Ascending aorta (tissue), 2 donors: ENCODE measurements at regions not wholly inside any gene's neighbourhood (a gene's known extent, or its start where the extent isn't known, plus 50 kb on each side); places are given as distances from the start of the nearest gene placed in this dataset.

Source experiments
- DNase-seq, 2 donors: peaks; one replicate each; pipeline ENCODE4 v3.0.0-alpha.2; 2019; ENCODE audit warnings: low spot score in 2 of 2
- H3K27ac ChIP-seq, 2 donors: fragments of 200-600 bp; sonication (generic); one replicate each; pipeline ENCODE4 v1.5.1; 2016 to 2017; ENCODE audit warnings: mild to moderate bottlenecking in 1 of 2
- H3K27me3 ChIP-seq: fragments of 200-600 bp; sonication (generic); one replicate; pipeline ENCODE4 v1.5.1; 2017
- H3K36me3 ChIP-seq, 2 donors: fragments of 200-600 bp; sonication (generic); one replicate each; pipeline ENCODE4 v1.5.1; 2016
- H3K4me1 ChIP-seq, 2 donors: fragments of 200-600 bp; sonication (generic); one replicate each; pipeline ENCODE4 v1.5.1; 2016 to 2017; ENCODE audit warnings: mild to moderate bottlenecking in 1 of 2
- H3K4me3 ChIP-seq, 2 donors: fragments of 200-600 bp; sonication (generic); one replicate each; pipeline ENCODE4 v1.5.1; 2016 to 2017; ENCODE audit warnings: mild to moderate bottlenecking in 1 of 2
- H3K9me3 ChIP-seq, 2 donors: fragments of 200-600 bp; sonication (generic); one replicate each; pipeline ENCODE4 v1.5.1; 2016
- CTCF ChIP-seq, 3 experiments: fragments of 200-600 bp in 2 of 3; fragments of 450-650 bp in 1 of 3; sonication (generic) in 2 of 3; IDR thresholded peaks; one replicate each; pipeline ENCODE4 v1.5.1; 2016 to 2019; ENCODE audit warnings: antibody characterized with exemption in 3 of 3, mild to moderate bottlenecking in 1 of 3, moderate library complexity in 1 of 3
- intact Hi-C: fragments of 100-400 bp; cut with DNase I; formaldehyde crosslinking; loops from one replicate; pipeline ENCODE4 v1.15.1; 2023

DNA sequence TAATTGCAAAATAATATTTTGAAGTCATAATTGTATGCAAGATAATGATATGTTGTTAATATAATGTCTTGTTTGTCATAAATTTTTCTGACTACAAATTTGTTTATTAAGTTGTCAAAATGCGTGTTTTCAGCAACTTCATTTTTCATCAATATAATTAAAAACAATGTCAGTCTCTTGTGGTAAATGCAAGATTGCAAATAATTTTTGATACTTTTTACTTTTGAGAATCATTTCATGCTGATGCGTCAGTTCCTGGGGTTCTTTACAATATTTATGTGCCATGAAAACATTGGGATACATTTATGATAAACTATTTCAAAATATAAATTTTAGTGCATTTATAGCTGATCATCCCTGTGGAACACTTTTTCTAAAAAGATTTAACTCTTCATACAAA is 1504.8 kb downstream of the BRD1 start:
- DNase-seq = no peak
- H3K36me3 ChIP-seq = no peaks in the 10 kb centered on the region
- intact Hi-C loops = no loop called here

DNA sequence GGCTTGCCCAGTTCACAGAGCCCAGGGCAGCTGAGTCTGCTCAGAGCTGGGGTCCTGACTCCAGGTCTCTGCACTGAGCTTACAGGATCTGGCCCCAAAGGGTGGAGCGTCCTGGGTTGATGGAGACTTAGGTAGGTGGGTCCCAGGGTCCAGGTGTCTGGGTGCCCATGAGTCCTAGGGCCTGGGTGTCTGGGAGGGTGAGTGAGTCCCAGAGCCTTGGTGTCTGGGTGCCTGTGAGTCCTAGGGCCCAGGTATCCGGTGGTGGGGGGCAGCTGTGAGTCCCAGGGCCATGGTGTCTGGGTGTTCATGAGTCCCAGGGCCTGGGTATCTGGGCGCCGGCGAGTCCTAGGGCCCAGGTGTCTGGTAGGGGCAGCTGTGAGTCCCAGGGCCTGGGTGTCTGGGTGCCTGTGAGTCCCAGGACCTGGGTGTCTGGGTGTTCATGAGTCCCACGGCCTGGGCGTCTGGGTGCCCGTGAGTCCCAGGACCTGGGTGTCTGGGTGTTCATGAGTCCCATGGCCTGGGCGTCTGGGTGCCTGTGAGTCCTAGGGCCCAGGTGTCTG is 1505.6 kb downstream of the BRD1 start:
- H3K9me3 ChIP-seq = no peaks in the 10 kb centered on the region
- no peaks in the 10 kb centered on the region for H3K4me1 ChIP-seq
- H3K27me3 ChIP-seq = no peaks in the 10 kb centered on the region
- no peak for DNase-seq
- TF ChIP-seq CTCF (IDR thresholded peaks at IDR 0.05) = no peak
- H3K36me3 ChIP-seq = no peaks in the 10 kb centered on the region
- H3K4me3 ChIP-seq = no peak overlapping the region
- H3K27ac ChIP-seq = no peak overlapping the region
- intact Hi-C loops = no loop called here

More for the DNA sequence above, 1504.8 kb downstream of the BRD1 start:
- H3K9me3 ChIP-seq = no peaks in the 10 kb centered on the region
- no peak for TF ChIP-seq CTCF (IDR thresholded peaks at IDR 0.05)
- no peak overlapping the region for H3K4me3 ChIP-seq
- no peak overlapping the region for H3K27ac ChIP-seq
- H3K27me3 ChIP-seq = no peaks in the 10 kb centered on the region
- H3K4me1 ChIP-seq = no peaks in the 10 kb centered on the region

GRCh38 chr22:48320683-48321451 is 1506.8 kb downstream of the BRD1 start:
- Histone ChIP-seq H3K27me3 (no peaks in the 10 kb centered on the region), H3K4me1 (no peaks in the 10 kb centered on the region)
- TF ChIP-seq CTCF (IDR thresholded peaks at IDR 0.05) = no peak

GRCh38 chr22:48320048-48320682 is 1507.5 kb downstream of the BRD1 start:
- DNase-seq = no peak
- H3K9me3 ChIP-seq = no peaks in the 10 kb centered on the region
- H3K27me3 ChIP-seq = no peaks in the 10 kb centered on the region
- intact Hi-C loops = no loop called here
- TF ChIP-seq CTCF (IDR thresholded peaks at IDR 0.05) = no peak
- no peaks in the 10 kb centered on the region for H3K4me1 ChIP-seq
- no peaks in the 10 kb centered on the region for H3K36me3 ChIP-seq
- no peak overlapping the region for H3K4me3 ChIP-seq
- H3K27ac ChIP-seq = no peak overlapping the region

More at GRCh38 chr22:48320683-48321451, 1506.8 kb downstream of the BRD1 start:
- no peak for DNase-seq
- H3K4me3 ChIP-seq = no peak overlapping the region
- H3K9me3 ChIP-seq = no peaks in the 10 kb centered on the region
- intact Hi-C loops = no loop called here
- no peaks in the 10 kb centered on the region for H3K36me3 ChIP-seq
- H3K27ac ChIP-seq = no peak overlapping the region

- Histone ChIP-seq H3K4me1 (no peaks in the 10 kb centered on the region), H3K4me3 (no peak overlapping the region), H3K36me3 (no peaks in the 10 kb centered on the region), H3K27me3 (no peaks in the 10 kb centered on the region), H3K27ac (no peak overlapping the region), H3K9me3 (no peaks in the 10 kb centered on the region)
- no peak for TF ChIP-seq CTCF (IDR thresholded peaks at IDR 0.05)
- no peak for DNase-seq
- intact Hi-C loops = no loop called here
These were observed 1508.2 kb downstream of the BRD1 start for GRCh38 chr22:48319321-48320047.
